GM12875 (cell line): ENCODE measurements at regions not wholly inside any gene's neighbourhood (a gene's known extent, or its start where the extent isn't known, plus 50 kb on each side); places are given as distances from the start of the nearest gene placed in this dataset.

Experiments
- H3K4me3 ChIP-seq: one replicate; pipeline ENCODE4 v1.5.1; 2011; ENCODE audit warnings: low read depth, low read length, control low read depth
- TF ChIP-seq, protein P1 (sequence below): IDR thresholded peaks from 2 replicates; pipeline ENCODE4 v1.5.1; 2011; ENCODE audit warnings: low read depth, mild to moderate bottlenecking, control low read depth, inconsistent platforms, low read length, moderate library complexity, borderline replicate concordance; ENCODE audit not compliant: insufficient read depth

DNA sequence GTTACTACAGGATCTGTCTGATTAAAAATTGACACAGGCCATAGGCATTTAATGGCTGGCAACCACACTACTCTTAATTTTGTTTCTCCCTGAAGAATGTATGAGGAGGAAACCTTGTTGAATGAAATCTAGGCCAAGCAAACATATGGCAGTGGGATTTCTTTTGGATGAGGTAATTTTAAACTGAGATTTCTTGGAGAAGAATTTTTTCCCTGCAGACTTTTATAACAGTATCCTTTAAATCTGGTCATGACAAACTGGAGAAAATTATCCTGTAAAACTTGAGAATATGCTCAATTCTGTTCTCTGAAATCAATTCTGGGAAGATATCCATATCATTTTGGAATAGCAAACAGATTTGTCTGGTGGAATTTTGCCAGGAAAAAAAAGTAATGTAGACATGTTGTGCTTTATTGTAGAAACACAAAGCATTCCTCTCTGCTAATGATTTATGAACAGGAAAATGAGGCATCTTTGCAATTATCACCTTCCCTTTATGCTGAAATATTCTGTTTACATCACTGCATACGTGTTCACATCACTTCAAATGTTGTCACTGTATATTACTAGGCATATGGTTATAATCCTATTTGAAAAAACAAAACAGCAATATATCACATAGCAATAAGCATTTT, 108.3 kb upstream of the ARSJ start:
- TF ChIP-seq, protein P1, sequence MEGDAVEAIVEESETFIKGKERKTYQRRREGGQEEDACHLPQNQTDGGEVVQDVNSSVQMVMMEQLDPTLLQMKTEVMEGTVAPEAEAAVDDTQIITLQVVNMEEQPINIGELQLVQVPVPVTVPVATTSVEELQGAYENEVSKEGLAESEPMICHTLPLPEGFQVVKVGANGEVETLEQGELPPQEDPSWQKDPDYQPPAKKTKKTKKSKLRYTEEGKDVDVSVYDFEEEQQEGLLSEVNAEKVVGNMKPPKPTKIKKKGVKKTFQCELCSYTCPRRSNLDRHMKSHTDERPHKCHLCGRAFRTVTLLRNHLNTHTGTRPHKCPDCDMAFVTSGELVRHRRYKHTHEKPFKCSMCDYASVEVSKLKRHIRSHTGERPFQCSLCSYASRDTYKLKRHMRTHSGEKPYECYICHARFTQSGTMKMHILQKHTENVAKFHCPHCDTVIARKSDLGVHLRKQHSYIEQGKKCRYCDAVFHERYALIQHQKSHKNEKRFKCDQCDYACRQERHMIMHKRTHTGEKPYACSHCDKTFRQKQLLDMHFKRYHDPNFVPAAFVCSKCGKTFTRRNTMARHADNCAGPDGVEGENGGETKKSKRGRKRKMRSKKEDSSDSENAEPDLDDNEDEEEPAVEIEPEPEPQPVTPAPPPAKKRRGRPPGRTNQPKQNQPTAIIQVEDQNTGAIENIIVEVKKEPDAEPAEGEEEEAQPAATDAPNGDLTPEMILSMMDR: no peak
- H3K4me3 ChIP-seq: no peak overlapping the region

DNA sequence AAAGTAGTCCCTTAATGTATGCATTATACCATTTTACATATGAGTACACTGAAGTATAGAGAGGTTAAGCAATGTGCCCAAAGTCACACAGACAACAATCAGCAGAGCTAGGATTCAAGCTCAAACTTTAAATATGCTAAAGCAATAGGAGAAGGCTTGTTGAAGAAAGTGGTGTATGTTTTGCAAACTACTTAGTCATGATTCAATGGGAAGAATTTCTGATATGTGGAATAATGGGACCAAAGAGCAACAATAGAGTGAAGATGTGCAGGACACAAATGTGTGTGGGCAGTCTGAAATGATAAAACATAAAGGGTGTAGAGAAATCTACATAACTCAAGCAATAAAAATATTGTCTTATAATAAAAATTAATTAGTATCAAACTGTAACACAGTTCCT, 109.0 kb upstream of the ARSJ start:
- TF ChIP-seq, protein P1: no peak
- H3K4me3 ChIP-seq: no peak overlapping the region

DNA sequence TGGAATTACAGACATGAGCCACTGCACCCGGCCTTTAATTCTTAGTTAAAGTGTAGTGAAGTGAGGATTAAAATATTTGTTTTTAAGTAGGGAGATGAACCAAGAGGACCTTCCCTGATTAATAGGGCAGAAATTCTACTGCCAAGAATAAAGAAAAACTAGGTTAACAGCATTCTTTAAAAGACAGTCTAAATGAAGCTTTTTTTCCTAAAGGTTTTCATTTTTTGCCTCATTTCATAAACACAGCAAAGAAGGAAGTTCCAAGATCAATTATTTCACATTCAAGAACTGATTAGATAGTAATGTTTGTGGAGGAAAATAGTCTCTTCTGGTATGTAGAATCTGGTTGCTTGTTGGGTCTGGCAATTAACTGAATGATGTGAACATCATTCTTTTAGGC, 112.1 kb upstream of the ARSJ start:
- TF ChIP-seq, protein P1: no peak
- H3K4me3 ChIP-seq: no peak overlapping the region

DNA sequence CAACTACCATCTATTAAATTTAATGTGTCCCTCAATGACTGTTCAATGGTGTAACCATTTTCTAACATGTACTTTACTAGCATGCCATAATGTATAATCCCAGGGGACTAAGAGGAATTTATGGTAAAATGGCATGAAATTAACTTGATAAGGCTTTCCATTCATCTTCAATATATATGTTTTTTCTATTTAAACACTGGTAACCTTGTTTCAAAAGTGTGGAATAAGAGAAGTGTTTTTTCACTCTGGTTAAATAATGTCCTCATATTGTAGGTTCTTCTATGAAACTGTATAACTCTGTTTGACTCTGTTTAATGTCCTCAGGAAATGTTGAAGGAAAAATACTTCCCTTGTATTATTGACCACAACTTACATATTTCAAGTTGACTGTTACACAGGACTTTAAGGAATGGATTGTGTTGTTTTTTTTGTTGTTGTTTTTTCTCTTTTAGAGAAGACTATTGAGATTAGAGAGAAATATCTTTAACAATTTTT, 113.8 kb upstream of the ARSJ start:
- TF ChIP-seq, protein P1: no peak
- no peak overlapping the region for H3K4me3 ChIP-seq

DNA sequence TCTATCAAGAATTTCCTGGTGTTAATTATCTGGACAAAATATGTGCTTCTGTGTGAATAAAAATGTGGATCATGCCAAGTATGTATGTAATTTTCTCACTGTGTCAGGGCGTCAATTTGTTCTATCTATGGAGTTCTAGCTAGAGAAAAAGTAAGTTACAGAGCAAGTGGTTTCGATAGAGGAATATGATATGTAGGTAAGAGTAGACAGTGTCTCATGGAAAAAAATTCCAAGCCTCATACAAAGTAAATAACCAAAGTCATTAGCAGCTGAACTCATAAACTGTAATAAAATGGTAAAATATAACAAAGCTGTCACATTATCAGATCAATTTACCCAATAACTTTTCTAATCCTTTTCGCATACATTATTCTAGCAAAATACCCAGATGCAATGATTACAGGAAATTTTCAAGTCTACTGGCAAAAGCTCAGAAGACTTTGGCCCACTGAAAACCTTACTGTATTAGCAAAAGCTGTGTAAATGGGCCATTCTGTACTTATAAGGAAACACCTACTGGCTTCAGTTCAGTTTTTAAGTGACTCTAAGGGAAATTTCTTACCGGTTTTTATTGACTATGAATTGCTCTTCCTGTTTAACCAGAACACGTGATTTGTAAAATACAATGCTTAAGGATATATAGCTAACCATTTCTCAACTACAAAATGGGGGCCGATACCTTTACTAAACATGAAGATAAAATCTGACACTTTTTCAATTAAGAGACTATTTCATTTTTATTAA, 121.0 kb upstream of the ARSJ start:
- TF ChIP-seq, protein P1: no peak
- H3K4me3 ChIP-seq: no peak overlapping the region

DNA sequence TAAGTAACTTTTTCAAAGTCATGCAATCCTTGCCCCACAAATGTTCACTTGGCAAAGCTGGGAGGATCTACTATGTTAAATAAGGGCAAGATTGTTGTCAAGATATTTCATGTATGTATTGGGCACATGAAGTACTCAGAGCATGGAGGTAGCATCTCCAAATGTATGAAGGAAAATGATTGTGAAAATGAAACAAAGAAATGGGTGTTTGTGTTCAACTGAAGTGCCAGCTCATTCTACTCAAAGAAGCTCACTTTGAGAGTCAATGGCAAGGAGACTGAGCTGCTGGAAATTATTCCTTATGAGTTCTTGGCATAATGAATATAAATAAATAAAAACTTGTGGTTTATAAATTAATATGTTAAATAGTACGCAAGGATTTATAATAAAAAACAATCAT, 124.5 kb upstream of the ARSJ start:
- no peak overlapping the region for H3K4me3 ChIP-seq
- TF ChIP-seq, protein P1: no peak

DNA sequence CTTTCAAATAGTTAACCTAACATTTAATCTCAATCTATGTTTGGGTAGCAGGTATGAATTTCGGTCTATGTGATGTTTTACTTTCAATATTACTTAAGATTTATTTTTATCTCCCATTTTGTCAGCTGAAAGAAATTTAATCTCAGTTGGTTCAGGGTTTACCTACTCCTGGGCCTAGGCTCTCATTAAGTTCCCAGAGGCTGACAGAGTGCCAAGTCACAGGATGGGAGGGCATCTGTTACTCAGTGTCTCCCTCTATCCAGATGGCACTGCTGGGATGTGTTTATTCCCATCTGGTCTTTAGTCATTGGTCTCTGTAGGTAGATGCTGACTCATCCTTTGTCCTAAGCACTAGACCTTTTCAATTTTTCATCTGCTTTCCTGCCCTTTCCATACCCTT, 129.4 kb upstream of the ARSJ start:
- TF ChIP-seq, protein P1: no peak
- no peak overlapping the region for H3K4me3 ChIP-seq
